Lung (tissue), 11 donors: ENCODE measurements at regions not wholly inside any gene's neighbourhood (a gene's known extent, or its start where the extent isn't known, plus 50 kb on each side); places are given as distances from the start of the nearest gene placed in this dataset.

Experiments used
- ATAC-seq: fragments of 200-7000 bp; cut with Tn5 transposase; one replicate; pipeline ENCODE4 v1.9.1; 2020; ENCODE audit warnings: moderate number of reproducible peaks; ENCODE audit not compliant: insufficient read depth, low FRiP score
- DNase-seq, 3 donors: peaks; one replicate each; pipeline ENCODE4 v3.0.0-alpha.2; 2013 to 2017
- H3K27ac ChIP-seq, 2 donors: one replicate each; pipeline ENCODE4 v1.5.1; 2013; ENCODE audit warnings: mild to moderate bottlenecking in 2 of 2, moderate library complexity in 2 of 2, control low read depth in 1 of 2, inconsistent platforms in 1 of 2, low read depth in 1 of 2, low read length in 1 of 2
- H3K27me3 ChIP-seq, 3 donors: one replicate each; pipeline ENCODE4 v1.5.1; 2013; ENCODE audit warnings: low read length in 2 of 3; ENCODE audit not compliant: control insufficient read depth in 3 of 3, insufficient read depth in 3 of 3
- H3K36me3 ChIP-seq, 4 donors: one replicate each; pipeline ENCODE4 v1.5.1; 2013; ENCODE audit warnings: low read length in 4 of 4, mild to moderate bottlenecking in 1 of 4, moderate library complexity in 1 of 4; ENCODE audit not compliant: control insufficient read depth in 4 of 4, insufficient read depth in 4 of 4
- H3K4me1 ChIP-seq, 5 donors: one replicate each; pipeline ENCODE4 v1.5.1; 2013; ENCODE audit warnings: low read length in 5 of 5, mild to moderate bottlenecking in 2 of 5, moderate library complexity in 1 of 5; ENCODE audit not compliant: control insufficient read depth in 5 of 5, insufficient read depth in 5 of 5
- H3K4me3 ChIP-seq: one replicate; pipeline ENCODE4 v1.5.1; 2013; ENCODE audit warnings: mild to moderate bottlenecking, control low read depth, moderate library complexity
- H3K9ac ChIP-seq, 2 donors: one replicate each; pipeline ENCODE4 v1.5.1; 2013; ENCODE audit warnings: low read length in 2 of 2, control low read depth in 1 of 2; ENCODE audit not compliant: insufficient read depth in 1 of 2
- H3K9me3 ChIP-seq, 4 donors: one replicate each; pipeline ENCODE4 v1.5.1; 2013; ENCODE audit warnings: low read length in 3 of 4, mild to moderate bottlenecking in 1 of 4, moderate library complexity in 1 of 4; ENCODE audit not compliant: control insufficient read depth in 4 of 4, insufficient read depth in 3 of 4
- WGBS, 2 donors: extraction: QIAGEN DNeasy Blood & Tissue Kit; methylation state at CpG; one replicate each; pipeline ENCODE4 v1.1.7; 2013; 5-methylcytosine and 5-hydroxymethylcytosine counted together
- TF ChIP-seq, protein P1 (sequence below): IDR thresholded peaks from 2 replicates; pipeline ENCODE4 v1.5.1; 2012; ENCODE audit warnings: mild to moderate bottlenecking; ENCODE audit errors: control extremely low read depth, extremely low read depth
- donor health status: control.
- donor health status: control.
- donor health status: Bipolar disorder and iron deficiency.
- donor health status: healthy.
- donor health status: DM: yes; HTN: yes; CAD: no.

DNA sequence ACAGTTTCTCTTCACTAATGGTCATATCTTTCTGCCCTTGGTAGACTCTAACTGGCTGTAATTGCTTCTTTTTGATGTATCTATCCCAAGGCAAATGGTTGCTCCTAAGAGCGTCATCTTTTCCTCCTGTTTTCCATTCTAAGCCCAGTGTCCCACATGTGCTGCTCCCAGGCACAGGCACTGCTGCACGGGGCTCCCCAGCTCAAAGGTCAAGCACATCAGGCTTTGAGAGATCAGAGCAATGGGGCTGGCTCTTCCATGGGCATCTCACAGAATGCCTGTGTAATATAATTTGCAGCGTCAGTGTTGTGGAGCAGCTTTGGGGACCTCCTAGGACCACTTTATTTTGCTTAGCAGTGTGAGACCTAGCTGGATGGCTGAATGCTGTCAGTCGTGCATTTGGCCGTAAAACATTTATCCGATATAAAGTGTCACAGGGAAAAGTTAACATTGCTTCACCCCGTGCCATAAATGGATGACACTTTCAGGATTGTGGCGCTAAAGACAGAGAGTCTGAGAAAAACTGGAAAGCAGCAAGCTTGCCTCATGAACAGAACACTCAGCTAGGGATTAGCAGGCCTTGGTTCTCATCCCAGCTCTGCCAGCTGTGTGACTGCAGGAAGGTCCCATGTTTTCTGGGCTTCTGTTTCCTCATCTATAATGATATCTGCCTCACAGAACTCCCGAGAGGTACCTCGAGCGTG lies 277.5 kb upstream of the TBL1XR1 start:
- no peak for ATAC-seq
- 94 to 96% methylated on average over 11 of the region's 11 CpGs for WGBS, 2 donors
- DNase-seq, result no peak
- Histone ChIP-seq H3K9ac (no peak overlapping the region), H3K27me3 (no peaks in the 10 kb centered on the region), H3K9me3 (no peaks in the 10 kb centered on the region), H3K4me1 (peaks cover 0 to 9% (median 2%) of the 10 kb centered on the region in 5 donors), H3K4me3 (no peak overlapping the region), H3K27ac (no peak overlapping the region), H3K36me3 (no peaks in the 10 kb centered on the region)
- TF ChIP-seq, protein P1, sequence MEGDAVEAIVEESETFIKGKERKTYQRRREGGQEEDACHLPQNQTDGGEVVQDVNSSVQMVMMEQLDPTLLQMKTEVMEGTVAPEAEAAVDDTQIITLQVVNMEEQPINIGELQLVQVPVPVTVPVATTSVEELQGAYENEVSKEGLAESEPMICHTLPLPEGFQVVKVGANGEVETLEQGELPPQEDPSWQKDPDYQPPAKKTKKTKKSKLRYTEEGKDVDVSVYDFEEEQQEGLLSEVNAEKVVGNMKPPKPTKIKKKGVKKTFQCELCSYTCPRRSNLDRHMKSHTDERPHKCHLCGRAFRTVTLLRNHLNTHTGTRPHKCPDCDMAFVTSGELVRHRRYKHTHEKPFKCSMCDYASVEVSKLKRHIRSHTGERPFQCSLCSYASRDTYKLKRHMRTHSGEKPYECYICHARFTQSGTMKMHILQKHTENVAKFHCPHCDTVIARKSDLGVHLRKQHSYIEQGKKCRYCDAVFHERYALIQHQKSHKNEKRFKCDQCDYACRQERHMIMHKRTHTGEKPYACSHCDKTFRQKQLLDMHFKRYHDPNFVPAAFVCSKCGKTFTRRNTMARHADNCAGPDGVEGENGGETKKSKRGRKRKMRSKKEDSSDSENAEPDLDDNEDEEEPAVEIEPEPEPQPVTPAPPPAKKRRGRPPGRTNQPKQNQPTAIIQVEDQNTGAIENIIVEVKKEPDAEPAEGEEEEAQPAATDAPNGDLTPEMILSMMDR, result no peak

DNA sequence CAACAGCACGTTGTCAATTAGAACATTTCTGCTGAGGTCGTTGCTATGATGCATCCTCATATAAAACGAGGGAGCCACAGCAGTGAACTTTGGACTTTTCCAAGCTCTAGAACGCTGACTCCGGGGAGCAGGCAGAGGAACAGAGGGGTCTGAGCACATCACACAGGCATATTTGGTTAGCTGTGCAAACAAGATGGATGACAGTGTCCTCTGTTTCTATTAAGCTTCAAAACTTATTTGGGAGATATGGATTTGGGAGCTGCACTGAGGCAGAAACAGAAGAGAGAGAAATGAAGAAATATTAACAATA lies 278.0 kb upstream of the TBL1XR1 start:
- ATAC-seq, result no peak
- Histone ChIP-seq H3K4me1 (peaks cover 0 to 9% (median 2%) of the 10 kb centered on the region in 5 donors), H3K9ac (no peak overlapping the region), H3K27ac (no peak overlapping the region), H3K36me3 (no peaks in the 10 kb centered on the region), H3K4me3 (no peak overlapping the region), H3K27me3 (no peaks in the 10 kb centered on the region), H3K9me3 (no peaks in the 10 kb centered on the region)
- 85 to 94% methylated on average over 5 of the region's 5 CpGs for WGBS, 2 donors
- TF ChIP-seq, protein P1, result no peak
- DNase-seq, result no peak

DNA sequence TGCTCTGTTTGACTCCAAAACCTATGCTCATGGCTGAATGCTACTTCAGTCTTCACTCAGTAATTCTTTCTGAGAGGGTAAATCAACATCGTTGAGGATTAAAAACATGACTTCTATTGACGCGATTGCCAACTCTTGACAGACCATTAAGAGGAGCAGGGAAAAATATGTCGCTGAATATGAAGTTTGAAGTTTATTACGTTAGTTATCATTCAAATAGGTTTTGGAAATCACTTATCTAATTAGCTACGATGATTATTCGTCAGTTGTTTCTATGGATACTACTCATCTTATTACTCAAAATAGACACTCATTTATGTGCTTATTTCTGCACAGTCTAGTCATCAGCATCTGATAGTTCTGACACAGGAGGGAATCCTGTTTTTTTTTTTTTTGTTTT lies 279.2 kb upstream of the TBL1XR1 start:
- Histone ChIP-seq H3K27me3 (no peaks in the 10 kb centered on the region), H3K36me3 (no peaks in the 10 kb centered on the region), H3K27ac (peak overlapping the region in 1 of 2 donors; percentile 9), H3K9me3 (no peaks in the 10 kb centered on the region), H3K9ac (no peak overlapping the region), H3K4me3 (no peak overlapping the region), H3K4me1 (peaks cover 0 to 9% (median 2%) of the 10 kb centered on the region in 5 donors)
- 69 to 89% methylated on average over 7 of the region's 7 CpGs for WGBS, 2 donors
- ATAC-seq (no peak), DNase-seq (no peak)
- TF ChIP-seq, protein P1, result no peak

DNA sequence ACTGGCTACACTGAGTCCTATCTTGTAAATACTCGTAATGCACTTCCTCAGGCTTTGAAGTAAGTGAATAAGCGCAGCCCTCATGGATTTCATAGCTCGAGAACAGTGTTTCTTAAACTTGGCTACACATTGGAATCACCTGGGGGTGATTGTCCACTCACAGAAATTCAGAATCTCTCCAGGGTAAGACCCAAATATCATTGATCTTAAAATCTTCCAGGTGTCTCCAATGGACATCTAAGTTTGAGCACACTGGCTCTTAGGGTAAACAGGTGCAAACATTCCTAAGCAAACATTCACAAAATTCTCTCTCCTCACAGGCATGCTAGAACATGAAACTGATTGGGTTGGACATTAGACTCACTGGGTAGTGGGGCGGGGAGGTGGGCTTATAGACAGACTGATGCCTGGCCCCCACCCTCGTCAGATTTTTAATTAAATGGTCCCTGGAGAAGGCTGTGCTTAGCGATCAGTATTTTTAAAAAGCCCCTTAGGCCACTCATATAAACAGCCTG lies 279.7 kb upstream of the TBL1XR1 start:
- DNase-seq (no peak), ATAC-seq (no peak)
- Histone ChIP-seq H3K36me3 (no peaks in the 10 kb centered on the region), H3K27ac (no peak overlapping the region), H3K9ac (no peak overlapping the region), H3K9me3 (no peaks in the 10 kb centered on the region), H3K4me3 (no peak overlapping the region), H3K4me1 (peaks cover 0 to 14% (median 2%) of the 10 kb centered on the region in 5 donors), H3K27me3 (no peaks in the 10 kb centered on the region)
- 92 to 96% methylated on average over 6 of the region's 6 CpGs for WGBS, 2 donors
- TF ChIP-seq, protein P1, result no peak
